H9 (cell line): ENCODE measurements at regions not wholly inside any gene's neighbourhood (a gene's known extent, or its start where the extent isn't known, plus 50 kb on each side); places are given as distances from the start of the nearest gene placed in this dataset.

Experiments
- DNase-seq: peaks from one replicate; pipeline ENCODE4 v3.0.0-alpha.2; 2017
- H2AFZ ChIP-seq: one replicate; pipeline ENCODE4 v1.6.1; 2013; ENCODE audit warnings: mild to moderate bottlenecking, low read length, control low read depth, moderate library complexity
- H2AK5ac ChIP-seq: 2 replicates; pipeline ENCODE4 v1.6.1; 2013; ENCODE audit warnings: low read length, control low read depth, mixed read lengths; ENCODE audit not compliant: insufficient read length
- H2BK120ac ChIP-seq: one replicate; pipeline ENCODE4 v1.6.1; 2013; ENCODE audit warnings: low read depth, mild to moderate bottlenecking, low read length, control low read depth, inconsistent platforms; ENCODE audit not compliant: poor library complexity, severe bottlenecking
- H2BK12ac ChIP-seq: 2 replicates; pipeline ENCODE4 v1.6.1; 2013; ENCODE audit warnings: low read length, control low read depth, mixed read lengths, low read depth; ENCODE audit not compliant: insufficient read length
- H2BK15ac ChIP-seq: 2 replicates; pipeline ENCODE4 v1.6.1; 2013; ENCODE audit warnings: low read depth, low read length, control low read depth
- H2BK20ac ChIP-seq: one replicate; pipeline ENCODE4 v1.6.1; 2013; ENCODE audit warnings: low read depth, mild to moderate bottlenecking, low read length, control low read depth, inconsistent platforms; ENCODE audit not compliant: poor library complexity, severe bottlenecking
- H2BK5ac ChIP-seq: 2 replicates; pipeline ENCODE4 v1.6.1; 2013; ENCODE audit warnings: low read length, control low read depth, mixed read lengths; ENCODE audit not compliant: insufficient read length
- H3K14ac ChIP-seq: 2 replicates; pipeline ENCODE4 v1.6.1; 2013; ENCODE audit warnings: low read length, control low read depth; ENCODE audit not compliant: insufficient read depth
- H3K18ac ChIP-seq: 2 replicates; pipeline ENCODE4 v1.6.1; 2013; ENCODE audit warnings: low read depth, mild to moderate bottlenecking, mixed read lengths, low read length, control low read depth; ENCODE audit not compliant: insufficient read length
- H3K23ac ChIP-seq: 2 replicates; pipeline ENCODE4 v1.6.1; 2013; ENCODE audit warnings: low read length, control low read depth, mixed read lengths, low read depth; ENCODE audit not compliant: insufficient read length
- H3K23me2 ChIP-seq: 2 replicates; pipeline ENCODE4 v1.6.1; 2013; ENCODE audit warnings: low read depth, mild to moderate bottlenecking, mixed read lengths, low read length, control low read depth; ENCODE audit not compliant: insufficient read length, poor library complexity, severe bottlenecking
- H3K27ac ChIP-seq: 2 replicates; pipeline ENCODE4 v1.5.1; 2013; ENCODE audit warnings: low read length, control low read depth, mixed read lengths, low read depth; ENCODE audit not compliant: insufficient read length
- H3K27me3 ChIP-seq: 2 replicates; pipeline ENCODE4 v1.6.1; 2013; ENCODE audit warnings: low read length, control low read depth, inconsistent platforms; ENCODE audit not compliant: insufficient read depth
- H3K4ac ChIP-seq: 2 replicates; pipeline ENCODE4 v1.6.1; 2013; ENCODE audit warnings: low read depth, mild to moderate bottlenecking, control low read depth, inconsistent platforms, low read length, moderate library complexity
- H3K4me1 ChIP-seq: 2 replicates; pipeline ENCODE4 v1.6.1; 2013; ENCODE audit warnings: low read length, control low read depth, inconsistent platforms; ENCODE audit not compliant: insufficient read depth
- H3K4me2 ChIP-seq: 2 replicates; pipeline ENCODE4 v1.6.1; 2013; ENCODE audit warnings: low read length, control low read depth, mixed read lengths; ENCODE audit not compliant: insufficient read length, insufficient read depth
- H3K56ac ChIP-seq: 2 replicates; pipeline ENCODE4 v1.6.1; 2013; ENCODE audit warnings: low read depth, mild to moderate bottlenecking, mixed read lengths, low read length, control low read depth; ENCODE audit not compliant: insufficient read length
- H3K79me1 ChIP-seq: 2 replicates; pipeline ENCODE4 v1.6.1; 2013; ENCODE audit warnings: low read depth, mild to moderate bottlenecking, moderate library complexity, low read length, control low read depth, inconsistent platforms; ENCODE audit not compliant: insufficient read depth, poor library complexity, severe bottlenecking
- H3K79me2 ChIP-seq: 2 replicates; pipeline ENCODE4 v1.6.1; 2013; ENCODE audit warnings: low read length, control low read depth, inconsistent platforms; ENCODE audit not compliant: insufficient read depth
- H3K9ac ChIP-seq: 2 replicates; pipeline ENCODE4 v1.6.1; 2013; ENCODE audit warnings: low read length, control low read depth, mixed read lengths; ENCODE audit not compliant: insufficient read length; ENCODE audit errors: extremely low read depth
- H3K9me3 ChIP-seq: one replicate; pipeline ENCODE4 v1.6.1; 2013; ENCODE audit warnings: low read depth, low read length, inconsistent platforms; ENCODE audit not compliant: control insufficient read depth
- H3T11ph ChIP-seq: one replicate; pipeline ENCODE4 v1.6.1; 2013; ENCODE audit warnings: mild to moderate bottlenecking, low read length, control low read depth, inconsistent platforms
- H4K20me1 ChIP-seq: one replicate; pipeline ENCODE4 v1.6.1; 2013; ENCODE audit not compliant: control insufficient read depth, insufficient read length, insufficient read depth
- H4K5ac ChIP-seq: 2 replicates; pipeline ENCODE4 v1.6.1; 2013; ENCODE audit warnings: low read depth, mild to moderate bottlenecking, mixed read lengths, low read length, control low read depth; ENCODE audit not compliant: insufficient read length
- H4K8ac ChIP-seq: replicated peaks from 2 replicates; pipeline ENCODE4 v1.6.1; 2013; ENCODE audit warnings: low read length, control low read depth, mixed read lengths, low read depth; ENCODE audit not compliant: insufficient read length
- H4K91ac ChIP-seq: 2 replicates; pipeline ENCODE4 v1.6.1; 2013; ENCODE audit warnings: low read depth, mild to moderate bottlenecking, moderate library complexity, mixed read lengths, low read length, control low read depth; ENCODE audit not compliant: insufficient read length
- H3K27ac Mint-ChIP-seq, 3 experiments: 2 replicates in 2 of 3; 3 replicates in 1 of 3; pipeline ENCODE4 v1.8.0; 2020 to 2021; ENCODE audit warnings: mixed read lengths in 3 of 3, mild to moderate bottlenecking in 1 of 3, moderate library complexity in 1 of 3
- H3K27me3 Mint-ChIP-seq: 2 replicates; pipeline ENCODE4 v1.8.0; 2021; ENCODE audit warnings: low read depth, mild to moderate bottlenecking, moderate library complexity, mixed read lengths
- H3K36me3 Mint-ChIP-seq, 3 experiments: 2 replicates in 2 of 3; 3 replicates in 1 of 3; pipeline ENCODE4 v1.8.0; 2020 to 2021; ENCODE audit warnings: low read depth in 3 of 3, mixed read lengths in 3 of 3; ENCODE audit not compliant: insufficient read depth in 1 of 3
- H3K4me1 Mint-ChIP-seq, 2 experiments: 2 replicates each; pipeline ENCODE4 v1.8.0; 2020; ENCODE audit warnings: mixed read lengths in 2 of 2
- H3K4me3 Mint-ChIP-seq, 2 experiments: 2 replicates in 1 of 2; 3 replicates in 1 of 2; pipeline ENCODE4 v1.8.0; 2020 to 2021; ENCODE audit warnings: mild to moderate bottlenecking in 2 of 2, mixed read lengths in 2 of 2, moderate library complexity in 1 of 2
- H3K9me3 Mint-ChIP-seq, 2 experiments: 2 replicates in 1 of 2; 3 replicates in 1 of 2; pipeline ENCODE4 v1.8.0; 2020; ENCODE audit warnings: mild to moderate bottlenecking in 2 of 2, mixed read lengths in 2 of 2, moderate library complexity in 1 of 2
- CTCF ChIP-seq: fragments of 200-600 bp; sonication (generic); conservative IDR thresholded peaks from 3 replicates; pipeline ENCODE4 v1.8.0; 2021; ENCODE audit warnings: antibody characterized with exemption, mild to moderate bottlenecking
- WGBS: extraction: QIAGEN DNeasy Blood & Tissue Kit; methylation state at CpG from one replicate; pipeline ENCODE4 v1.1.7; 2013; ENCODE audit warnings: missing lambda C conversion rate, low lambda C conversion rate, mixed read lengths; ENCODE audit not compliant: insufficient read length; ENCODE audit errors: extremely low coverage; 5-methylcytosine and 5-hydroxymethylcytosine counted together

GRCh38 chr10:90988024-90988423 is 67.1 kb upstream of the ANKRD1 start:
- no CpG with 5 or more reads among the region's 4 CpGs for WGBS
- H3K79me2 ChIP-seq = no peaks in the 10 kb centered on the region
- no peak for TF ChIP-seq CTCF

More at GRCh38 chr10:90988024-90988423, 67.1 kb upstream of the ANKRD1 start:
- no peak overlapping the region for H3K18ac ChIP-seq
- H4K8ac ChIP-seq = no peak overlapping the region
- no peak overlapping the region for H3K4me2 ChIP-seq
- no peaks in the 10 kb centered on the region for H3K27me3 ChIP-seq
- Mint-ChIP-seq H3K9me3 (no peaks in the 10 kb centered on the region), H3K4me3 (no peak overlapping the region), H3K27ac (no peak overlapping the region), H3K4me1 (peaks cover 0 to 7% of the 10 kb centered on the region in 2 experiments; a peak in 1 of 4 replicates), H3K27me3 (peaks cover 23% of the 10 kb centered on the region), H3K36me3 (no peaks in the 10 kb centered on the region)
- H2BK12ac ChIP-seq = no peak overlapping the region
- H2BK20ac ChIP-seq = no peak overlapping the region
- no peak overlapping the region for H3K9ac ChIP-seq
- H4K91ac ChIP-seq = no peak overlapping the region
- H3K79me1 ChIP-seq = no peaks in the 10 kb centered on the region
- H2BK120ac ChIP-seq = no peak overlapping the region
- H4K20me1 ChIP-seq = no peaks in the 10 kb centered on the region
- H3K4me1 ChIP-seq = no peaks in the 10 kb centered on the region
- no peak overlapping the region for H3T11ph ChIP-seq
- DNase-seq = no peak
- no peak overlapping the region for H3K14ac ChIP-seq
- no peak overlapping the region for H2AFZ ChIP-seq
- H2BK5ac ChIP-seq = no peak overlapping the region
- no peaks in the 10 kb centered on the region for H3K23me2 ChIP-seq
- no peak overlapping the region for H3K23ac ChIP-seq
- no peak overlapping the region for H2AK5ac ChIP-seq
- no peak overlapping the region for H3K56ac ChIP-seq
- H3K9me3 ChIP-seq = no peaks in the 10 kb centered on the region
- H3K4ac ChIP-seq = no peak overlapping the region
- H4K5ac ChIP-seq = no peak overlapping the region
- H2BK15ac ChIP-seq = no peak overlapping the region
- H3K27ac ChIP-seq = no peak overlapping the region
